GM12872 (cell line): ENCODE measurements at regions not wholly inside any gene's neighbourhood (a gene's known extent, or its start where the extent isn't known, plus 50 kb on each side); places are given as distances from the start of the nearest gene placed in this dataset.

Experiments used
- CTCF ChIP-seq: IDR thresholded peaks from 3 replicates; pipeline ENCODE4 v1.5.1; 2011; ENCODE audit warnings: low read depth, mild to moderate bottlenecking, low read length, moderate library complexity; ENCODE audit not compliant: insufficient read depth

GRCh38 chr15:39417366-39418134 lies 163.3 kb upstream of the THBS1 start:
- no peak for TF ChIP-seq CTCF

- no peak for TF ChIP-seq CTCF
These were observed 161.2 kb upstream of the THBS1 start for GRCh38 chr15:39419651-39420050.

- no peak for TF ChIP-seq CTCF
These were observed 154.0 kb upstream of the THBS1 start for GRCh38 chr15:39426552-39427532.

GRCh38 chr15:39427705-39428104 lies 153.2 kb upstream of the THBS1 start:
- TF ChIP-seq CTCF, result no peak

- TF ChIP-seq CTCF, result no peak
These were observed 151.0 kb upstream of the THBS1 start for GRCh38 chr15:39429898-39430357.

- TF ChIP-seq CTCF, result no peak
These were observed 150.5 kb upstream of the THBS1 start for GRCh38 chr15:39430389-39430788.

GRCh38 chr15:39431376-39431775 lies 149.5 kb upstream of the THBS1 start:
- TF ChIP-seq CTCF, result no peak
